Right ventricle myocardium superior (tissue), 1 donor: ENCODE measurements at regions not wholly inside any gene's neighbourhood (a gene's known extent, or its start where the extent isn't known, plus 50 kb on each side); places are given as distances from the start of the nearest gene placed in this dataset.
A peak's percentile ranks its signal among the peaks of the same experiment; 100 is the strongest.

ENCODE experiments used
- ATAC-seq: fragments of 200-7000 bp; cut with Tn5 transposase; one replicate; pipeline ENCODE4 v1.9.1; 2020; ENCODE audit warnings: mild to moderate bottlenecking; ENCODE audit not compliant: poor library complexity
- DNase-seq: peaks from one replicate; pipeline ENCODE4 v3.0.0-alpha.2; 2020
- intact Hi-C: fragments of 100-400 bp; cut with DNase I; formaldehyde crosslinking; loops from one replicate; pipeline ENCODE4 v1.11.2; 2022
- donor health status: DM: no; HTN: yes; CAD: no; lungs with severe emphysema.

- DNase-seq, result no peak
- no peak for ATAC-seq
- intact Hi-C loops, result loop anchor here (5.0 kb wide), 1 partner anchor 362 kb away; no protein-coding TSS in a partner anchor
These were observed 153.1 kb upstream of the RPS6KA2 start for GRCh38 chr6:166779963-166780683.

GRCh38 chr6:166779381-166779780 is 152.3 kb upstream of the RPS6KA2 start:
- ATAC-seq (no peak), DNase-seq (no peak)
- intact Hi-C loops, result loop anchor here (5.0 kb wide), 1 partner anchor 363 kb away; no protein-coding TSS in a partner anchor

DNA sequence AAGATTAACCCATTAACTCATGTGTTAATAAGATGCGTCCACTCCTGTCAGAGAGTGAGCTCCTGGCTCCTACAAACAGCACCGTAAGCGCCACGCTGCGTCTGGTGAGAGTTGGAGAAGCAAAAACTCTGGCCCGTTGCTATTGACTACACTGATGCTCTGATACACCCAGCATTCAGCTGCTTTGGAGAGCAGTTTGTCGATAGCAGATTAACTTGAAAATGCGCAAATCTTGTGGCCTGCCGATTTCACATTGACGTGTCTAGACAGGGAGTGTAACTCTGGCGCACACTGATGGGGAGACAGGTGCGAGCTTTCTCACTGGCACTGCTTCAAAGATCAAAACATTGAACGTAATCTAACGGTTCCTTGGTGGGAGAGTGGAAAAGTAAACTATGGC is 151.7 kb upstream of the RPS6KA2 start:
- ATAC-seq, result no peak
- no peak for DNase-seq
- intact Hi-C loops, result loop anchor here (5.0 kb wide), 1 partner anchor 364 kb away; no protein-coding TSS in a partner anchor

GRCh38 chr6:166778046-166778445 is 151.0 kb upstream of the RPS6KA2 start:
- DNase-seq, result no peak
- ATAC-seq, result no peak
- intact Hi-C loops, result loop anchor here (5.0 kb wide), 1 partner anchor 364 kb away; no protein-coding TSS in a partner anchor

DNA sequence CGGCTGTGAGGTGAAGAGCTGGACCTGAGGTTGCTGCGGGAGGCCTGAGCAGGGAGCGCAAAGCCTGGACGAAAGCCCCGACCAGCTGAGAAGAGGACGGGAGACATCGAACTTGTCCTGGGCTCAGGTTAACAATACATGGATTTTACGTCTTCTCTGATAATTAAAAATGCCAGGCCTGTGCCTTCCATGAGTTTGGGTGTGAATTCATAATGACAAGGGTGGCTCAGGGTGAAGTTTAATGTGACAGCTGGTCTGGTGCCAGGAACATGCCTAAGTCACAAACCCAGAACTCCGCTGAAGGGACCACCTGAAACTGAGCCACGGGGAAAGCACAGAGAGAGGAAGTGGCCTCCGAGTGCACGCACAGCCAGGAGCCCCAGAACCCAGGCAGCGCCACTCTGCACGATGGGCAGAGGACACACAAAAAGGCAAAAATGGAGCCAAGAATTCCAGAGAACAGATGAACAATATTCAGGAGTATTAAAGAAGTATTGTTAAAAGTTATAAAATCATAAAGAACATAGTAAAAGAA is 150.1 kb upstream of the RPS6KA2 start:
- DNase-seq (no peak), ATAC-seq (no peak)
- intact Hi-C loops, result loop anchor here (5.0 kb wide), 1 partner anchor 365 kb away; no protein-coding TSS in a partner anchor

- ATAC-seq (no peak), DNase-seq (no peak)
- intact Hi-C loops, result loop anchor here (5.0 kb wide), 1 partner anchor 366 kb away; no protein-coding TSS in a partner anchor
These were observed 149.5 kb upstream of the RPS6KA2 start for GRCh38 chr6:166776571-166776970.

- ATAC-seq, result no peak
- intact Hi-C loops, result loop anchor here (5.0 kb wide), 1 partner anchor 366 kb away; no protein-coding TSS in a partner anchor
- no peak for DNase-seq
These were observed 148.8 kb upstream of the RPS6KA2 start for GRCh38 chr6:166775923-166776220.

GRCh38 chr6:166775180-166775922 is 148.3 kb upstream of the RPS6KA2 start:
- DNase-seq, result no peak
- peak; percentile 46 for ATAC-seq
- intact Hi-C loops, result loop anchor here (5.0 kb wide), 1 partner anchor 367 kb away; no protein-coding TSS in a partner anchor

- intact Hi-C loops, result loop anchor here (5.0 kb wide), 1 partner anchor 368 kb away; no protein-coding TSS in a partner anchor
- DNase-seq, result no peak
These were observed 147.7 kb upstream of the RPS6KA2 start for GRCh38 chr6:166774770-166775169.

GRCh38 chr6:166774292-166774691 is 147.2 kb upstream of the RPS6KA2 start:
- no peak for DNase-seq
- intact Hi-C loops, result no loop called here
- no peak for ATAC-seq

More at GRCh38 chr6:166774770-166775169, 147.7 kb upstream of the RPS6KA2 start:
- ATAC-seq, result no peak

- intact Hi-C loops, result no loop called here
- DNase-seq, result no peak
- no peak for ATAC-seq
These were observed 145.5 kb upstream of the RPS6KA2 start for GRCh38 chr6:166772518-166772917.

- intact Hi-C loops, result no loop called here
- ATAC-seq (no peak), DNase-seq (no peak)
These were observed 144.7 kb upstream of the RPS6KA2 start for GRCh38 chr6:166771701-166772100.

DNA sequence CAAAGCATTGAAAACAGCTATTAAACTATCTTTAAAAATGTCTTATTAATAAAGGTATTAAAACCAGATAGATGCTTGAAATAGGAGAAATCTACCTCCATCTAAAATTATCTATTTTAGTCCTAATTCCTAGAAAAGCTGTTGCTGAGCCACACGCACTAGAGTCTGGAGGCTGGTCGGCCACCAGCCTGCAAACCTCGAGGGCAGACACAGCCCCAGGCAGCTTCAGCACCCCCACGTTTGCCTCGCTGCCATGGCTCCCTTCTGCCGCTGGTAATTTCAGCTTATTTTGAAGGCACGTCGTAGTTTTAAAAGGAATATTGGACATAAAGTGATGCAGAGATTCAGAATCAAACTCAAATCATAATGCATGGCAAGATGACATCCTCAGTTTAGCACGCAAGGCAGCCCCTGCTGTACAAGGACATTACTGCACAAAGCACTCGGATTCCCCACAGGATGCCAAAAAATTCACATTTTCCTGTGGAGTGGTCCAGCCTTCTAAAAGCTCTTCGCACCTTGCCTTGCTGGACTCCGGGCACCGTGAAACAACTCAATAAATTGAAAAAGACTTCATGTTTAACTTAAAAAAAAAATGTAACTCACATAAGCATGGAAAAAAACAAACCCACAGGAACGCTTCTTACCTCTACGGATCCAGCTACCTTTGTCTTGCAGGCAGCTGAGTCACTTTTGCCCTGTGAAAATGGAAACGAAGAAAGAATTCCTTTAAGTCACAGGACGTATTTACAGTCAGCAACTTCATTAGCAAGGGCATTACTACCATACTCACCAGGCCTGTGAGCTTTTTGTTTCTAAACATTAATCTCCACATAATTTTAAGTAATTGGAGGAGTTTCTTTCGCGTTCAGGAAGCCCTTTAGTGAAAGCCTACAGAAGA is 143.4 kb upstream of the RPS6KA2 start:
- ATAC-seq (no peak), DNase-seq (no peak)
- intact Hi-C loops, result no loop called here

DNA sequence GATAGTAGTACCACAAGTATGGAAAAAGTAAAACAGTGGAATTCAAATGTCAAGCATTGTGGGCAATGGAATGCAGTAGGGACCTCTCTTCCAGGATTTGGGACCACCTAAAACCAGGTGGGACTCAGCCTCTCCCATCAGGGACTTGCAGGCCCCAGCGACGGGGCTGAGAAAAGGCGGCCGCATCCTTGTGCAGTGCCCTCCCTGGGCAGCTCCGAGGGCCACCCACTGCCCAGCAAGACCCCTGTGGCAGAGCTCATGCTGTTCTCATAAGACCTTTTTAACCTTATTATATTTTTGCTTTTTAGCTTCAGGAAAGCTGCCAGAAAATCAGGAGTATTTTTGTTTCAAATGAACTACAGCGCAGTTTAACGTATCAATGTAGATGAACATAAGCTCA is 142.6 kb upstream of the RPS6KA2 start:
- DNase-seq (no peak), ATAC-seq (no peak)
- intact Hi-C loops, result no loop called here

DNA sequence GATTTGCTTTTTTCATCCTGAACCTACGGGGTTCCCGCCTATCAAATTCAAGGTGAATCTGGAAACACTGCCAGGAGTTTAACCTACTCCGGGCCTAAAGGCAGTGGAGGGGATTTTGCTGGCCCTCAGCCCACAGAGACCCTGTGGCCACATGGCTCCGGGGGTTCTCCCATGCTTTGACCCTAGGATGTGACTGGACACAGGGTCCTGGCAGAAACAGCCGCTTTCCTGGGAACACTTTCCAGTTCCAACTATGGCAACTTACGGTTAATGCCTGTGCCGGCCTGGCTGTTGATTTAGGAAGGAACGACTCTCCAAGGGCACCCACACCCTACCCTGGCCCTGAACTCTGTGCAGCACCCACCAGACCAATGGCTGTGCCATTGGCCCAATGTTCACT is 141.7 kb upstream of the RPS6KA2 start:
- intact Hi-C loops, result no loop called here
- no peak for ATAC-seq
- DNase-seq, result no peak

GRCh38 chr6:166767230-166767629 is 140.2 kb upstream of the RPS6KA2 start:
- DNase-seq (no peak), ATAC-seq (no peak)
- intact Hi-C loops, result no loop called here

DNA sequence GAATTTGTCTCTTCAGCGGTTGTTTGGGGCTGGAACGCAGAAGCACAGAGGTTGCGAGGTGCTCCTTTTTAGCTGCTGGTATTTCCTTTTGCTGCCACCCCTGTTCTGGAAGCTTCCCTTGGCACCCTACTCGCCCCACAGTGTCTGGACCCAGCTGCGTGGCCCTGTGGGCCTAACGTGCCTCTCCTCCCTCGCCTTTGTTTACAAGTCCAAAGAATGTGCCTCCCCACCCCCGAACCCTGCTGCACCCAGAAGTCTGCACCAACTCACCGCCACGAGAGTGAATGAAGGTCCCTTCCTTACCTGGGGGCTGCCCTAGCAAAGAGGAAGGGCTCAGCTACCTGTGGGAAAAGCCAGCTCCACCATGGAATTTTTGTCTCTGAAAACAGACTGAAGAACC is 139.7 kb upstream of the RPS6KA2 start:
- intact Hi-C loops, result no loop called here
- no peak for DNase-seq
- no peak for ATAC-seq

- DNase-seq, result no peak
- ATAC-seq, result no peak
- intact Hi-C loops, result no loop called here
These were observed 138.1 kb upstream of the RPS6KA2 start for GRCh38 chr6:166765234-166765541.
